Tibial artery (tissue), 4 donors: ENCODE measurements at regions not wholly inside any gene's neighbourhood (a gene's known extent, or its start where the extent isn't known, plus 50 kb on each side); places are given as distances from the start of the nearest gene placed in this dataset.

ENCODE experiments used
- DNase-seq, 2 donors: peaks; one replicate each; pipeline ENCODE4 v3.0.0-alpha.2; 2019
- H3K27ac ChIP-seq, 2 donors: fragments of 200-600 bp; sonication (generic) in 1 of 2; 1 replicate in 1 of 2; 2 replicates in 1 of 2; pipeline ENCODE4 v1.5.1; 2018 to 2019; ENCODE audit warnings: mild to moderate bottlenecking in 1 of 2
- H3K27me3 ChIP-seq, 2 donors: fragments of 200-600 bp; sonication (generic) in 1 of 2; one replicate each; pipeline versions ENCODE4 v1.5.1 to v1.6.0; 2016 to 2019
- H3K36me3 ChIP-seq, 3 donors: fragments of 200-600 bp; sonication (generic) in 2 of 3; one replicate each; pipeline ENCODE4 v1.5.1; 2016 to 2019; ENCODE audit warnings: mild to moderate bottlenecking in 2 of 3
- H3K4me1 ChIP-seq, 4 donors: fragments of 200-600 bp; sonication (generic) in 2 of 4; 1 replicate in 3 of 4; 2 replicates in 1 of 4; pipeline ENCODE4 v1.5.1; 2016 to 2019
- H3K4me3 ChIP-seq, 2 donors: fragments of 200-600 bp; sonication (generic) in 1 of 2; 1 replicate in 1 of 2; 2 replicates in 1 of 2; pipeline ENCODE4 v1.5.1; 2018 to 2019; ENCODE audit warnings: mild to moderate bottlenecking in 2 of 2
- H3K9me3 ChIP-seq, 3 donors: fragments of 200-600 bp; sonication (generic) in 1 of 3; one replicate each; pipeline ENCODE4 v1.5.1; 2016 to 2019
- intact Hi-C: fragments of 100-400 bp; cut with DNase I; formaldehyde crosslinking; loops from one replicate; pipeline ENCODE4 v1.15.0; 2023; ENCODE audit warnings: low total_unique reads
- TF ChIP-seq, protein P1 (sequence below), 2 experiments: fragments of 200-600 bp in 1 of 2; fragments of 450-650 bp in 1 of 2; IDR thresholded peaks; one replicate each; pipeline ENCODE4 v1.5.1; 2017 to 2019; ENCODE audit warnings: antibody characterized with exemption in 2 of 2, mild to moderate bottlenecking in 1 of 2, moderate library complexity in 1 of 2

- no peak for DNase-seq
- peaks cover 0 to 16% (median 14%) of the 10 kb centered on the region in 3 donors for H3K9me3 ChIP-seq
- peaks cover 0 to 50% of the 10 kb centered on the region in 2 donors for H3K27me3 ChIP-seq
- H3K27ac ChIP-seq, result no peak overlapping the region
- intact Hi-C loops, result no loop called here
- TF ChIP-seq, protein P1, sequence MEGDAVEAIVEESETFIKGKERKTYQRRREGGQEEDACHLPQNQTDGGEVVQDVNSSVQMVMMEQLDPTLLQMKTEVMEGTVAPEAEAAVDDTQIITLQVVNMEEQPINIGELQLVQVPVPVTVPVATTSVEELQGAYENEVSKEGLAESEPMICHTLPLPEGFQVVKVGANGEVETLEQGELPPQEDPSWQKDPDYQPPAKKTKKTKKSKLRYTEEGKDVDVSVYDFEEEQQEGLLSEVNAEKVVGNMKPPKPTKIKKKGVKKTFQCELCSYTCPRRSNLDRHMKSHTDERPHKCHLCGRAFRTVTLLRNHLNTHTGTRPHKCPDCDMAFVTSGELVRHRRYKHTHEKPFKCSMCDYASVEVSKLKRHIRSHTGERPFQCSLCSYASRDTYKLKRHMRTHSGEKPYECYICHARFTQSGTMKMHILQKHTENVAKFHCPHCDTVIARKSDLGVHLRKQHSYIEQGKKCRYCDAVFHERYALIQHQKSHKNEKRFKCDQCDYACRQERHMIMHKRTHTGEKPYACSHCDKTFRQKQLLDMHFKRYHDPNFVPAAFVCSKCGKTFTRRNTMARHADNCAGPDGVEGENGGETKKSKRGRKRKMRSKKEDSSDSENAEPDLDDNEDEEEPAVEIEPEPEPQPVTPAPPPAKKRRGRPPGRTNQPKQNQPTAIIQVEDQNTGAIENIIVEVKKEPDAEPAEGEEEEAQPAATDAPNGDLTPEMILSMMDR (IDR thresholded peaks at IDR 0.05), result no peak
- no peaks in the 10 kb centered on the region for H3K36me3 ChIP-seq
- no peaks in the 10 kb centered on the region for H3K4me1 ChIP-seq
- H3K4me3 ChIP-seq, result no peak overlapping the region
Measured at GRCh38 chr5:176711883-176712282, 64.6 kb downstream of the TSPAN17 start.

DNA sequence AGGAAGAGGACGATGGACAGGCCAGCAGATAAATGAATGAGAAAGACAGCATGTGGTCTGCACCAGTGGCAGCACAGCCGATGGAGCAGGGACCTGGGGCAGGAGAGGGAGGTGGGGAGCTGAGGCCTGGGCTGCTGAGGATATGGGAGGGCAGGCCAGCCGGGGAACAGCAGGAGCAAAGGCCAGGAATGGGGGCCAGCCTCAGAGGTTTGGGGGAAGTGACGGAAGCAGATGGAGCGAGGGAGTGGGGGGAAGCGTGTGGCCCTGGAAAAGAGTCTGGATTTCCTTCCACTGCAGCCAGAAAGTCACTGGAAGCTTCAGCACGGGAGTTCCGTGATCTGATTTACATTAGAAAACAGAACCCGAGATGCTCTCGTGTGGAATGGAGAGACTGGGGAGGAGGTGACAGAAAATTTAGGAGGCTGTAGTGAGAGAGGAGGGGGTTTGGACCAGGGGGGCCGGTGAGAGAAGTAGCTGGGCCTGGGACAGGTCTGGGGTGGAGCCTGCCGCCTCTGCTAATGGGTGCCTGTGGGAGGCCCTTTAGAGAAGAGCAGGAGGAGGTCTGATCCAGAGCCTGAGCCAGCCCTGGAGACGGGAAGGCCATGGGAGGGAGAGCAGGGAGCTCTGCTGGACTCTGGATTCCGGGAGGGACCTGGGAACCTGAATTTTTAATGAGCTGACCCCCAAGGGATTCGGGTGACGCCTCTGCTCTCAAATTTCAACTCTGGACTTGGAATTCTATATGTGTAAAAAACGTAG, 65.4 kb downstream of the TSPAN17 start:
- Histone ChIP-seq H3K36me3 (no peaks in the 10 kb centered on the region), H3K27me3 (peaks cover 0 to 55% of the 10 kb centered on the region in 2 donors), H3K4me3 (no peak overlapping the region), H3K27ac (no peak overlapping the region), H3K4me1 (no peaks in the 10 kb centered on the region), H3K9me3 (peaks cover 0 to 16% (median 14%) of the 10 kb centered on the region in 3 donors)
- intact Hi-C loops, result no loop called here
- DNase-seq, result no peak
- TF ChIP-seq, protein P1 (IDR thresholded peaks at IDR 0.05), result no peak

DNA sequence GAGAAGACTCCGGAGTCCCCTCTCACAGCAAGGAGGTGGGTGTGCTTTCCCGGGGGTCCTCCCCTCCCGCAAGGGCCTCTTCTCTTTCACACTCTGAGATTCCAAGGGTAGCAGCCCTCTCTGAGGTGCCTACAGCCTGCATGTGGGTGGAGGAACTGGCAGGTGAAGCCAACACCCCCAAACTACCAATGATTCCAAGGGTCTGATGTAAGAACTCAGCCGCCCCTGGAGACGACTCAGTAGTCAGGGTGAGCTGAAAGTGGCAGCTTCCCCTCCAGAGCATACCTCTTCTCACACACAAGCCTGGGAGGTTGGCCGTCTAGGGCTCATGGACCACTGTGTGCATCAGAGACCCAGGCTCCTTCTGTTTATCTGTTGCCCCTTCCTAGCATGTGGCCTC, 66.1 kb downstream of the TSPAN17 start:
- TF ChIP-seq, protein P1 (IDR thresholded peaks at IDR 0.05), result no peak
- H3K27ac ChIP-seq, result no peak overlapping the region
- H3K4me3 ChIP-seq, result no peak overlapping the region
- intact Hi-C loops, result no loop called here
- H3K4me1 ChIP-seq, result no peaks in the 10 kb centered on the region
- peaks cover 0 to 16% (median 14%) of the 10 kb centered on the region in 3 donors for H3K9me3 ChIP-seq
- no peaks in the 10 kb centered on the region for H3K36me3 ChIP-seq
- H3K27me3 ChIP-seq, result peaks cover 0 to 59% of the 10 kb centered on the region in 2 donors
- no peak for DNase-seq

DNA sequence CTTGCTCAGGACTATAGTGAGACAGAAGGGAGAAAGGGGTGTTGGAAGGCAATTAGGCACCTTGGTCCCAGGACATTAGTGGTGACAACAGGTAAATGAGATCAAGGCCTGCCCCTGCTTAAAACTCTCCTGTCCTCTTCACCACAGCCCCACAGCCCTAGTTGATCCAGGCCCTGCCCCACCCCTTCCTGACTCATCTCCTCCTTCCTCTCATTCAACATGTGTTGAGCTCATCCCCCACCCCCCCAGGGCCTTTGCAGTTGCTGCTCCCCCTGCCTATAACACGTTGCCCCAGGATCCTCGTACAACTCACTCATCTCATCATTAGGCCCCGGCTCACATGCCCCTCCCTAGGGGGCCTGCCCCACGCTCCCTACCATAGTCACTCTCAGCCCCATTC, 66.8 kb downstream of the TSPAN17 start:
- no peak for DNase-seq
- H3K4me3 ChIP-seq, result no peak overlapping the region
- H3K4me1 ChIP-seq, result no peaks in the 10 kb centered on the region
- no peaks in the 10 kb centered on the region for H3K36me3 ChIP-seq
- TF ChIP-seq, protein P1 (IDR thresholded peaks at IDR 0.05), result no peak
- peaks cover 0 to 59% of the 10 kb centered on the region in 2 donors for H3K27me3 ChIP-seq
- H3K9me3 ChIP-seq, result peaks cover 0 to 16% (median 14%) of the 10 kb centered on the region in 3 donors
- intact Hi-C loops, result no loop called here
- H3K27ac ChIP-seq, result no peak overlapping the region

DNA sequence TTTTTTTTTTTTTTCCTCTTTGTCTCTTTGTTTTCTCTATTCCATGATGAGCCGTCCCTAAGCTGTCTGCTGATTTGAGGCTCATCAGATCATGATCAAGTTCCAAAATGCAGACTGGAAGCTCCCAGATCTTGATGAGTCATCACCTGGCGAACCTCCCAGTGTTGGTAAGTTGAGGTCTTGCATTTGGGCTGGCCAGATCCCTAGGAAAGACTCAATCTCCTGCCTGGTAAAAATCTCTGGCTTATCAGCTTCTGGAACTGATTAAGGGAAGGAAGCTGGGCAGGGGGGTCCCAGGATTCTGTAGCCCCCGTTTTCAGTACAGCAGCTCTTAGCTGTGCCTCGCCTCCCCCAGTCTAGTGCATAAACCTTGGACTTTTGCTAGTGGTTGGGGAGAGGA, 69.0 kb downstream of the TSPAN17 start:
- Histone ChIP-seq H3K27ac (no peak overlapping the region), H3K27me3 (peaks cover 0 to 50% of the 10 kb centered on the region in 2 donors), H3K4me1 (no peaks in the 10 kb centered on the region), H3K9me3 (peaks cover 0 to 16% (median 14%) of the 10 kb centered on the region in 3 donors), H3K36me3 (no peaks in the 10 kb centered on the region), H3K4me3 (no peak overlapping the region)
- TF ChIP-seq, protein P1 (IDR thresholded peaks at IDR 0.05), result no peak
- intact Hi-C loops, result no loop called here
- DNase-seq, result no peak
